Stromal cell of bone marrow (primary cell): ENCODE measurements at regions not wholly inside any gene's neighbourhood (a gene's known extent, or its start where the extent isn't known, plus 50 kb on each side); places are given as distances from the start of the nearest gene placed in this dataset.

Source experiments
- DNase-seq: peaks from one replicate; pipeline ENCODE4 v3.0.0-alpha.2; 2012; ENCODE audit warnings: low read depth

- DNase-seq = no peak
Observed at GRCh38 chr20:60244373-60245146, 286.3 kb downstream of the CDH26 start.

DNA sequence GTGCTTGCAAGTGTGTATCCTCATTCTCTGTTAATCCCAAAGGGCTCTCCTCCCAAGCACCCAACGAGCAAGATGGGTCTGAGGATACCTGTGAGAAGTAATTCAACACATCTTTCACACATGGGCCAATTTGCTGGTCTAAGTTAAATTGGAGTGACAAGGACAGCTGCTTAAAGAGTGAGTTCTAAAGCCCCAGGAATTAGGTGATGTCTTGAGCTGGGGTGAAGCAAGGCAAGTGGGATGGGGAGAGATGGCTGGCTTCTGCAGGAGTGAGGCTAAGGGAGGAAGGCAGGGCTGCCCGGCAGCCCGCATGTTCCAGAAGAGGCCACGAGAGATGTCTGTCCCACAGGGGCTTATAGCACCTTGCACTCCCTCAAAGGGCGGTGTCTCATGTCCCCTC, 288.5 kb downstream of the CDH26 start:
- no peak for DNase-seq

DNA sequence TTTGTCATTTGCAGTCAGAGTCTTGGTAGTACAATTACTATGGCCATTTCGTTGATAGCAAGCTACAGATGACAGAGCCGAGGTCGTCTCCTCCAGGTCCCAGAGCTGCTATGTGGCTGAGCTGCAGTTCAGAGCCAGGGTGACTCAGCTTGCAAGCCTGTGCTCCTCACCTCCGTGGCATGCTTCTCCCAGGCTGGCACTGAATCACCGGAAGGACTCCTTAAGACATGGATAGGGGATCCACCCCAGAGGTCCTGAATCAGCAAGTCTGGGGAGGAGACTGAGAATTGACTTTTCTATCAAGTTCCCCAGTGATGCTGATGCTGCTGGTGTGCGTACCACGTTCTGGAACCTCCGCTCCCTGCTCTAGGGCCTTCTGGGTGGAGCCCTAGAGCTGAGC, 291.2 kb downstream of the CDH26 start:
- peak; percentile 82 for DNase-seq

- DNase-seq = no peak
Observed at GRCh38 chr20:60250251-60250650, 292.0 kb downstream of the CDH26 start.

DNA sequence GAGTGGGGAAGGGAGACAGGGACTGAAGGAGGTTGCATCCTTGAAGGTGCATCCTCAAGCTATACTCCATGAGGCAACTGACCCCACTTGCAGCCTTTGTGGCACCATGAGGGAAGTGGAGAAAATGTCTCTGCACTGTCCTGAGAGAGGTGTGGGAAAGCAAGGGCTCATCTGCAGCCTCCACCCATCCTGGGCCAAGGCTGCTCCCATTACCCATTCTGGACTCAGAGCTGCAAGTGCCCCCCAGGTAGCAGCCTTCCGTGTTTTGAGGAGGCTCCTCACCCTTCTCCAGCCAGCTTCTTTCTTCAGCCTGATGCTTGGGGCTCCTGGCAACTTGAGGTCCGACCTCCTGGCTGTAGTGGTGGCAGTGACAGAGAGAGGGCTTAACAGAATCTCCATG, 294.6 kb downstream of the CDH26 start:
- DNase-seq = no peak

DNA sequence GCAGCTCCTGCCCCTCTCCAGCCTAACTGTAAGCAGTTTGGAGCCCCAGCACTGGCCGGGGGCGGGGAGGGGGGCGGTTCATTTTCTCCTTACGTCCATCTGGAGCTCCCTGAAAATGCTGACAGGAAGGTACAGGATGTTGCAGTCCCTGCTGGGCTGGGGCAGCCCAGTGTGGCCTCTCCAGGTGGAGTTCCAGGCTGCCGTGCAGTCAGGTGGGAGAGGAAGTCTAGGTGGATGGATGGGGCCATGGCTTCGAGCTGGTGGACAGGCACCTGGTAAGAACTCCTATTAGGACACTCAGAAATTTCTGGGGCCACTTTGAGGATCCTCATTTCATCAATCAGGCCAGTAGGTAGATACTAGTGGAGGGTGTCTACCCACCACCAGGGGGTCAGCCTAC, 295.2 kb downstream of the CDH26 start:
- no peak for DNase-seq

- peak; percentile 89 for DNase-seq
Observed at GRCh38 chr20:60254901-60255411, 296.7 kb downstream of the CDH26 start.

DNA sequence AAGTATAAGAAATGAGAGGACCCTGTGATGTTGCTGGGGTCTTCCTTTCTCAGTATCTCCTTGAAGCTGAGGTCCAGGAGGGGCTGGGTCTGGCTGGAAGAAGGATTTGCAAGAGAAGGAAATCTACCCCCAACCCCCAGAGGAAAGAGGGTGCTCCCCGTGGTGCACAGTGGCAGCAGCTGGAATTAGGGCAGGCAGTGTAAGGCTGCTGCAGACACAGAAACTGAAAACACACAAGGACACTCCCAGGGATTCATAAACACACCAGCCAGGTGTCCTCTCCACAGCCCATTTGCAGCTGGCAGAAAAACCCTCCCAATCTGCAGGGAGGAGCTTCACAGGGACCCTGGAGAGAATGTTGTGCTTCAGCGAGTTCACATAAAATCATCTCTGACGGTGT, 297.2 kb downstream of the CDH26 start:
- DNase-seq = no peak

DNA sequence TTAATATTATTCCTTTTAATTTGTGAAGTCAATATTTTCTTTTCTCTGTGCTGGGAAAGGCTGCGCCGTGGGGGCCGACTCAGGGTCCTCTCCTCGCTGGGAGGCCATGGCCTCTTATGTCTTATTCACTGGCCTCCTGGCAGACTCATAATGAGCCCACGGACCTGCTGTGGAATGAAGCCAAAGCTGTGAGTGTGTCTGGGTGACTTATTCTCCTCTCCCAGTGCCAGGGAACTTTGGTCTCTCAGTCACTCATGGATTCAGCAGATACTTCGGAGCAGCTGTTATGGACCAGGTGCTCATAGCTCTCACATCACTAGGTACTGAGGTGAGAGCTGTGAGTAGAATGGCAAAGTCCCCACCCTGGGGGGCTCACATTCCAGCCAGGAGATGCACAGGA, 297.6 kb downstream of the CDH26 start:
- DNase-seq = no peak

- no peak for DNase-seq
Observed at GRCh38 chr20:60256811-60257210, 298.6 kb downstream of the CDH26 start.

GRCh38 chr20:60257671-60258070, 299.4 kb downstream of the CDH26 start:
- no peak for DNase-seq

- no peak for DNase-seq
Observed at GRCh38 chr20:60258255-60258863, 300.1 kb downstream of the CDH26 start.

DNA sequence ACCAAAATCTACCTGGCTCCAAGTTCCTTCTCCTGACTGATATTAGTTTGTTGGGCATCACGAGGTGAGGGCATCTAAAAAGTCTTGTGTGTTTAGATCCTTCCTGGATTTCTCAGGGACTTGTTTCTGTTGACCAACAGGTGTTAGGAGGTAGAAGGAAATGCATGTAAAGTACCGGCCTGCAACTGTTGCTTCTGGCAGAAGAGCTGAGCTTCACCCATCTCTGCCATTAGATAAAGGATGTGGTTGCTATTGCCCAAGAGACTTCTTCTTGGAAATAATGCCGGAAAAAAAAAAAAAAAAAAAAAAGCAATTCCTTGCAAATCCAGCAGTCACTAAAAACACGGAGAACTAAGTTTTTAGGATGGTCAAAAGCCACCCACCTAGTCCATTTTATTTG, 303.1 kb downstream of the CDH26 start:
- no peak for DNase-seq

GRCh38 chr20:60262967-60263603, 304.9 kb downstream of the CDH26 start:
- DNase-seq = no peak

DNA sequence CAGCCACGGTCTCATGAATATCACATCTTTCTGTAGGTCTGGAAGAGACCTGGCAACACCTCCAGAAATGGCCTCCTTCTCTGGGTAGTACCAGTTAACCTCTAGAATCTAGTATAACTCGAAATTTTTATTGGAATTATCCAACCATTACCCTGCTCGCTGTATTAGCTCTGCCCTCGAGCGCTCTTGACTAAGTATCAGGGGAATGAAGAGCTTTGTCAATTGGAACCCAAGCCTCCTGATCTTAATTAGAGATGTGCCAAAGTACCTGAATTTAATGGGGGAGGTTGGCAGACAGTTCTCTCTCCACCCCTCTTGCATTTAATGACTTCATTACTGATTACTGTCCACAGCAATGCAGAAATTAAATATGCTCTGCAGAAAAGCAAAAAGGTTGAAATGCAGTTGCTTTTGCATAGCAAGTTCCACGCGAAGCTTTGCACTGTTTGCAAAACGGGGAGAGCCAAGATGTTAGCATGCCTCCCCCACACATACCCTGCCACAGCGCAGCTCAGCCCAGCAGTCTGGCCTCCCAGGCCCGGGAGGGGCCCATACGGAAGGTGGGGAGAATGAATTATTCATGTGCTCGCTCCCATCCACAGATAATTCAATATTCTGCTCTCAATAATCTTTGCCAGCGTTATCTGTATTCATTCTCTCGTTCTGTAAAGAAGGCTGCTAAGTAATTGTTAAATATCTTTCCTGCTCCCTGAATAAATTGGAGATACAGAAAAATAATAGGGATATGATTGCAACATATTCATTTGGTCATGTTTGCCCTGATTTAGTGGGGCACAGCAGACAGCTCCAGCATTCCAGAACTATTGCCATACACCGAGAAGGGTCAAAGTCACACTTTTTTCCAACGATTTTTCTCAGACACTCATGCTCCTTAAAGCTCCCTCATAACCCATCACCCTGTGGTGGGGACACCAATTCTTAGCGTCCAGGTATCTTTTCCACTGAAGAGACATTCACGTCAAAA, 305.8 kb downstream of the CDH26 start:
- DNase-seq = no peak

DNA sequence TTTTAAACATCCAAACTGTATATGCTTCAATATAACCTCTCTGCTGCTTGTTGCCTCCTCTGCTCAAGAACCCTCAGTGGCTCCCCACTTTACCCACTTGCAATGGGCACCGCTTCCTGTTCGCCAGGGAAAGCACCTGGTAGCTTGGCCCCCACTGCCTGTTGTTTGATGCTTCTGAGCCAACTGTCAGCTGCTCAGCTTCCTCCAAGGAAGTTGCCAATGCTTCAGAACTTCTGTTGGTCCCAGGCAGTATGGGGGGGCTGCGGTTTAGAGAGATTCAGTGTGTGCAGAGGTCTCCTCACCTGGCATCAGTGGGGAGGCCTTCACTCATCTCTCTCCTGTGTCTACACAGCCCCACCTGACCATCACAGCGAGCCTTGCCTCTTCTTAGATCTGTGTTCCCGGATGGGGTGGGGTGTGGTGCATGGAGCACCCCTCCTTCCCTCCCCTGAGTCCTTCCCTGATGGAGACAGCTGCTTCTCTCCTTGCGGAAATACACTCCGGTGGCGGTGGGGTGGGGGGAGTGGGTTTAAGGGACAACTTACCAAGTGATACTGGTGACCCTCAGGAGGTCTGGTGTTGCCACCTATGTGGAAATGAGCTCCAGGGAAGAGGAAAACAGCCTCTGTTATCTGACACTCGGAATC, 308.1 kb downstream of the CDH26 start:
- no peak for DNase-seq

DNA sequence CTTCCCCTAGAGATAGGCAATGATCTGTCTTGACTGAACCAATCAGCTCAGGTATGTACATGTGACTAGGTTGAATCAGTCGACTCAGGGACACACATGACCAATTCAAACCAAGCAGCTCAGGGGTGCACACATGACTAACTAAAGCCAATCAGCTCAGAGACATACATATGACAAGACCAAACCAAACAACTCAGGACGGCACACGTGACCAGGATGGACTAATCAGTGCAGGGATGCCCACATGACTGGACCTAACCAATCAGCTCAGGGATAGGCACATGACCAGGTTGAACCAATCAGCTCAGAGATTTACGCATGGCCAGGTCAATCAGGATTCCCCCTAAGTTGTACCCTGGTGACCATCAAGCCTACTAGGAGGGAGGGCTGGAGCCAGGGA, 310.3 kb downstream of the CDH26 start:
- no peak for DNase-seq

DNA sequence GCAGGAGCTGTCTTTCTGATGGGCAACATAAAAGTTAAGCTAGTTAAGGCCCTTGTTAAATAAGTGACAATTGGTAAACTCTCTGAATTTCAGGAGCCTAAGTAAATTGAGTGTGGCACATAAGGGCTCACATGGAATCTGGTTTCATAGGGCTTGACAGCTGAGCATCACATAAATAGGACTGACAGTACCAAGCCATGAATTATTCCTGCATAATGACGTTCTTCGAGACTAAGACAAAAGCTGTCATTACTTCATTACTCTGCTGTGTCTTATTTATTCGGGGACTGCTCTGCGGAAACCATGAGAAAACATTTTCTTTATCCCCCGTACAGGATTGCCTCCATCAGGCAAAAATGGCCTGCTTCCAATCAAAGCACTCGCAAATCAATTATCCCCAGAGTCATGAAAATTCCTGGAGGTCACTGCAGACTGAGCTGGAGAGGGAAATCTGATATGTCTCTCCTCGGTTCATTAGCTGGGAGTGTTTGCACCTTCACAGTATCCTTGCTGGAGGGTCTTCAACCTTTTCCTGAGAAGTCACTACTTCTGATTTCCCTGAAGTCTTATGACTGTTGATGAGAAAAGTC, 311.4 kb downstream of the CDH26 start:
- DNase-seq = no peak

DNA sequence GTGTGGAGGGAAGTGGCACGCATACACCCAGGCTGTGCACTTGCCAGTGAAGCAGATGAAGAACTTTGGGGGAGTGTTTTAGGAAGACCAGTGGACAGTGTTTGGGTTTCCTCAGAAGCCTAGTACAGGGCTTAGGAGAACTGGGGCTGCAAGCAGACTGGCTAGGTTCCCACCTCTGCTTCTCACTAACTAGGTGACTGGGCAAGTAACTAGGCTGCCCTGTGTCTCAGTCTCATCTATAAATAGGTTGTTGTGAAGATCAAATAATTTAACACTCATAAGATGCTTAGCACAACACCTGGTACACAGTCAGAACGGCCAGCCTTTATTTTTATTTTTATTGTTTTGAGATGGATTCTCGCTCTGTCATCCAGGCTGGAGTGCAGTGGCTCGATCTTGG, 312.1 kb downstream of the CDH26 start:
- no peak for DNase-seq

DNA sequence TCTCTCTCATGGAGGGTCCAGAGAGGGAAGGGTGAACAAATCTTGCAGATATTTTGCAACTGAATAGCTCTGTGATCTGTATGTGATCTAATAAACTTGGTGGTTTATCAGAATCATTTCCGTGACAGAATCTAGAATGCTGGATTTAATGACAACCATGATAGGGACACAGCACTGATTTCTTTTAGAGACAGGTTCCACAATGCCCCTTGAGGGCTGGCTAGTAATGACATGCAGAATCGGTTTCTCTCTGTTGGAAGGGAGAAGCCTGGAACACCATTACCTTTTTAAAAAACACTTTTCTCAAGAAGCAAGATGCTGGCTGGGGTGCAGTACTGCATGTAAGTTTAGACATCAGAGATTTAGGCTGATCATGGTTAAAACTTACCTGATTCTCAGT, 313.4 kb downstream of the CDH26 start:
- no peak for DNase-seq

DNA sequence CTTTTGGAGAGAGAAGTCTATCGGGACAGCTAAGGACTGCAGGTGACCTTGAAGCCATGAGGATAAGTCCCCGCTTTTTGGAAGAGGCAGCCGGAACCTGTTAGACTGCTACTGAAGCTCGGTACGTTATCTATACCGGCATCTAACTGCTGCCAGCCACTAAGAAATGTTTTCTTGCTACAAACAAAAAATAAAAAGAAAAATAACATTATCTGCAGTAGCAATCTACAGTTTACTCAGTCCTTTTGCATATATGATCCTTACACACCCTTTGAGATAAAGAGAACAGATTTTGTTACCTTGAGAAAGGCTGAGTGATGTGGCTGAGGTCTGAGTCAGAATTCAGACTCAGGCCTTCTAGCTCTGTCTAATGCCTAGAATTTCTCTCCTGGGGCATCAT, 314.6 kb downstream of the CDH26 start:
- no peak for DNase-seq
